GM18505 (cell line): ENCODE measurements at regions not wholly inside any gene's neighbourhood (a gene's known extent, or its start where the extent isn't known, plus 50 kb on each side); places are given as distances from the start of the nearest gene placed in this dataset.

Experiments
- ATAC-seq: cut with Tn5 transposase; IDR thresholded peaks from one replicate; pipeline ENCODE4 v1.9.1; 2021; ENCODE audit not compliant: unreplicated experiment
- POLR2A ChIP-seq: IDR thresholded peaks from 4 replicates; pipeline ENCODE4 v1.6.1; 2011; ENCODE audit warnings: borderline replicate concordance; ENCODE audit not compliant: insufficient read depth, insufficient read length; ENCODE audit errors: extremely low read depth

DNA sequence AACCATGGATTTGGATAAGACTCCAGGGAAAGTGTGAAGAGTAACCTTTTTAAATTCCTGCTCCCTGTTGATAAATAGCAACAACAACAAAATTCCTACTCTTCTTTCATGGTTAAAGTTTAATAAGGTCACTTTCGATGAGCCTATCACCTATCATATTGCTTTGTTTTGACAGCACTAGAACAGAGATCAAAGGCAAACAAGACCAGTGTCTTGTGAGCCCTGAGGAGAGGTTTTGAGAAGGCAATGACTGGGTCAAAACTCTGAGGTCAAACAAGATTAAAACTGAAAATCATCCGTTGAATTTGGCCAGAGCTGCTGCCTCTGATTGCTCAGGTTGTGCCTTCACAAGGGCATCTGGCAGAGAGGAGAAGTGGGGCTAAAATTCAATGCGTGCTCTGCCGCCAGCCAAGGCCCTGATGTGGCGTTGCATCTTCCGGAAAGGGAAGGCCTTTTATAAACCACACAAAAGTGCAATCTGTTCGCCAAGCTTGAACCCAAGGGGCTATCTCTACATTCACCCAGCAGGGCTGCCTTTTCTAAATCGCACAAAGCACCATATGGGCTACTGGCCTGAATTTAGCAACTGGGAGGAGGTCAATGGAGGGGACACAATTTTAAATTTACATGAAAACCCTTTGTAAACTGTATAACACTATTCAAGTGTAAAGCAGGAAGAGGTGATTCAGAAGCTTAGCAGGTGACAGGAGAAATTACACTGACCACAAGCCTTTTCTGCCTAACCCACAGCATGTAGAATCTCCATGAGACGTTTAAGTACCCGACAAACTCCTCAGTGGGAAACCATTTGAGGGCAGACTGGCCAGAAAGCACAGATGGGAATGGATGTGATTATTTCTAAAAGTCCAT is 140.8 kb downstream of the DAD1 start:
- no peak for TF ChIP-seq POLR2A
- ATAC-seq, result peak; percentile 66

DNA sequence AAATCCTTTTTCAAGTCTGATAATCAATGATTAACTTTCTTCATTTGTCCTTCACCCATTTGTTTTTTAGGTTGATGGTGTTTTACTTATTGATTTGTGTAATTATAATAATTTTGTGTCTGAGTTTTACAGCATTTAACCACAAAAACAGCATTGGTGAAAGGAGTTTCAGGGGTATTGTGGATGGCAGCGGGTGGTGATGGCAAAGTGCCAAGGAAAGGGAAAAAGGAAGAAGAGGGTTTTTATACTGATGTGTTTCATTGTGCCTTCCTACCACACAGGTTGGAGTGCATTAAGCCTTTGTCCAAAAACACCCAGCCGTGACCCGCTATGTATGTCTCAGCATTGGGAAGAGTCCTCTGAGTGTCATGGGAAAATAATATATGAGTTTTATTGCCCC is 150.3 kb downstream of the DAD1 start:
- ATAC-seq, result no peak
- TF ChIP-seq POLR2A, result no peak

DNA sequence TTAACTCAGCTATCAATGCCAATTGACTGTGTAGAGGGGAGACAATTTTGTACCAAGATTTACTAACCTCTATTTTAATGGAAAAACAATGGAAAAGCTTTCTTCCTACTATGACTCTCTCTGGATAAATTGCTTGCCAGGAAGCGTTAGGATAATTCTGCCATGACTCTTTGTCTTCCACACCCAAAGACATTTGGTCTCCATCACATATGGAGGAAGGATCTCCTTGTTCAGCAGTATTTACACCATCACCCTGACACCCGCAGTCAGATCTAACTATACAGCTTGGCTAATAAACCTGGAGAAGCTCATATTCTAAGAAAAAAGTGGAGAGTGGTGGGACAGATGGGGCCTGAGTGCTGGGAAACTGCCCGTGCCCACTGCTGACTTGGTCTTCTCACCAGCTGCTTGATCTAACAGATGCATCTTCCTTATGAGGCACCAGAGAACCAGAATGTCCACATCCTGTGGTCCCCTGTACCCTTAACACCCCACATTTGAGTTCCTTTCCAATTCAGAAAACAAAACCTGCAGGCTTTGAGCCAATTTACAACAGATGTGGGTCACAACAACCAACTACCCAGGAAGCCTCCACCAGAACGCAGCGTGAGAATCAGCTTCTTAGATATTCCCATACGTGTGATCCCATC is 154.0 kb downstream of the DAD1 start:
- no peak for ATAC-seq
- no peak for TF ChIP-seq POLR2A

DNA sequence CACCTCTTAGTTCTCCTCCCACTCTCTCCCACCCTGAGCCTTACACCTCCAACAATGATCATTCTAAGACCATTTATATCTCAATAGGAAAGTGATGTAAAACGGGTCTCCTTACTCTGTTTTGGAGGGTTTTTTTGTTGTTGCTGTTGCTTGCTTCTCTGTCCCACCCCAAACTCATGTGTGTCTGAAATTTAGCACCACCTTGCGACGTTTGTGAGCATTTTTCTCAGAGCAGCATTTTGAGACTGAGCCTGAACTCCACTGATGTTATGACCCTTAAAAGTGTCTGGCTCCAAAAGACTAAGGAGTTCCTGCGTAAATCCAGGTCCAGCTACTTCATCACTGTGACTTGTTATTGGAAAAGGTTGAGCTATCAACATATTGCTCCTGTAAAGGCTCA is 155.0 kb downstream of the DAD1 start:
- no peak for ATAC-seq
- TF ChIP-seq POLR2A, result no peak

DNA sequence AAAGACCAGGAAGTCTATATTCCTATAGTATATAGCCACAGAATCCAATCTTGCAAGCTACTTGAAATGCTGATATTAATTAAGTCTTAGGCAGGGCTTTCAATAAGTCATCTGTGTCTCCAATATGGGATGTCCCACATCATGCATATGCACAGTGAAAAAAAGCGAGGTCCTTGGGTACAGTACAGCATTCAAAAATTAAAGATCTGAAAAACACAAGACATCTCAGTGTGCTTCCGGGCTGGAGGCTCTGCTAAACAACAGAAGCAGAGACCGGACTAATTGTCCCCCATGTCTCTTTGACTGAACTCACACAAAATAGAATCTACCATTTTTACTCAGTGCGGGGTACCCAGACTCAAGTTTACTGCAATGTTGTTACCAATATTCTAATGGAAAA is 156.0 kb downstream of the DAD1 start:
- no peak for TF ChIP-seq POLR2A
- ATAC-seq, result no peak

DNA sequence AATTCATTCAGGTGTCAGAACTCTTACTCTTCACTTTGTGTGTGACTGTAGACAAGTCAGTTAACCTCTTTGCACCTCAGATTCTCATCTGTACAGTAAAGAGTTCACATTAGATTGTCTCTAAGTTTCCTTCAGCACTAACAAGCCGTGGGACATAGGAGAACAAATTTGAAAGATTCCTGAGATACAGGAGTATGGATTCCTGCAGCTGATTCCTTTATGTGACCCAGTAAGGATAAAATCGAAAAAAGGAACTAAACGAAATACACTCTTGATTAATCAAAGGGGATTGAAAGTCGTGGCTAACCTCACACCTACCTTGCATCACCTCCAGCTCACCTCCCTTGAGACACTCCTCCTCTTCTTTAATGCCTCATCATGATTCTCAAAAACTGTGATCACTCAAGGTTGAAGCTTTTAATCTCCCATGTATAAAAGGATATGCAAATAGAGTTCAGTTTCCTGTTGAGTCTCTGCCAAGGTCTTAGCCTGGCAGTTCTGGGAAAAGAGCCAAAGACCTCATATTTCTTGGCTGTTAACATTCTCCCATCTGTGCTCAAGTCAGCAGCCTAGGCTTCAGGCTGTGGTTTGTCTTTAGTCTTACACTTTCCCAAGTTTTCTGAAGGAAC is 156.6 kb downstream of the DAD1 start:
- TF ChIP-seq POLR2A, result no peak
- ATAC-seq, result no peak

DNA sequence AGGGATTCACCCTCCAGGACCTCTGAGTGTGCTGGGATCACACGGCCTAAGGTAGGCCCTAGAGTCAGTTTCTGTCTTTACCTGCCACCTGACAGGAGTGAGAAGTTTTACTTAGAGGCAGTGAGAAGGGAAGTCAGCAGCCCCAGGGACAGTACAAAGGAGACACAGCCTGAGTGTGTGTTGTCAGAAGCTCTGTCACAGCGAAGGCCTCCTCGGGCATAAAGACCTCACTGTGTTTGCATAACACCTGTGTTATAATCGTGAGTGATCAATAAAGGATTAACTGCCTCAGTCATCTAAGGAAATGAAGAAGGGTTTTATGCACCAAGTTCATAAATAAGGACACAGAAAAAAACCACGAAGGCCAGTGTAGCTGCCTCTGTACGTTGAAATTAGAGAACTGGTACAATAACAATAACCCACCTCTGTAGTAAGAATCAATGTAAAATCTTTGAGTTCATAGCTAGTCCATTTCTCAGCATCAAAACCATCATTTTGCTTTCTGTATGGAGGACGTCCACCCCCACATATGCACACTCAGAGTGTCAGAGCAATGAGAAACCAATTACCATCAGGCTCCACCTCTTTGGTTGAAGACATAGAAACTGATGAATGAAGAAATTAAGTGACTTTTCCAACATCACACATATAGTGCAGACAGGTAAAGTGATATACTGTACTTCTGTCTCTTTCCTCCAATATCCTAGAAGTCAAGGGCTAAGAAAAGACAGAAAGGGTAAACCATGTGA is 159.3 kb downstream of the DAD1 start:
- no peak for ATAC-seq
- TF ChIP-seq POLR2A, result no peak

DNA sequence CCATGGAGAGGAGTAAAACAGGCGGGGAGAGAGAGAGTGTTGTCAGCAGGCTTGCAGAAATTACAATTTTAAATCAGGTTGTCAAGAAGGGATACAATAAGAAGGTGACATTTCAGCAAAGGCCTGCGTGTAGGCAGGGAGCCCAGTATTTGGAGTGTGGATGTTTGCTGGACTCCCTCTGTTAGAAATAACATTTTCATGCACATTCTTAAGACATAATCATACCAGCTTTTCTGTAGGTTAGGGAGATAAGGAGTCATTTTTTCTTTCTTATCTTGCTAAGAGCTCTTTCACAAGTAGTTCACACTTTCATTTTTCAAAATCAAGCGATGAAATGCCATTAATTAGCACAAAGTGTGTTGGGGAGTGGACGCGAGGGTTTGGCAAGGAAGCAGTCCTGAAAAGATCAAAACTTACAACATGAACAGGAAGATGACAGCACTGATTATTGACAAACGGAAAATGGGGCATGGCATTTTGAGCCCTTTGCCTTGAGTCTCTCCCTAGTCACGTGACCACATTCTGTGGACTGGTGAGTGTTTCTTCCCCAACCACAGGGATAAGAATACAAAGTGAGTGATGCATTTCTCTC is 160.2 kb downstream of the DAD1 start:
- no peak for ATAC-seq
- no peak for TF ChIP-seq POLR2A

DNA sequence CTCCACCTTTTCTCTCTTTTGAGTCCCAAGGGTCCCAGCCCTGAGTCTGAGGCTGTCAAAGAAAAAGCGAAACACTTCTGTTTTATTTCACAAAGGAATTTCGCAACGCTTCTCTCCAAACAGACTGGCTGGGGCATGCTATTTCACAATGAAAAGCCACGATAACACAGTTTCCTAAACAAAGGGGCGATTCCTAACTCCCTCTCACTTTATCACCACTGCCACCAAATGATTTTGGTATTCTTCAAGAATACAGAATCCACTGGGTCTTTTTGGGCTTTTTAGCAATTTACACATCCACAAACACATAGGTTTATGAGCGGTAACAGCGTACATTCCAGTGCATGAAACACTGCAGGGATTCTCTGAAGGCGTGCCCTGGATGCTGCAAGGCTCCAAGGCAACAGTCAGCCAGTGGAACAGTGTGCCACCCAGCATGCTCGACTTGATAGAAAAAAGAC is 161.2 kb downstream of the DAD1 start:
- no peak for ATAC-seq

DNA sequence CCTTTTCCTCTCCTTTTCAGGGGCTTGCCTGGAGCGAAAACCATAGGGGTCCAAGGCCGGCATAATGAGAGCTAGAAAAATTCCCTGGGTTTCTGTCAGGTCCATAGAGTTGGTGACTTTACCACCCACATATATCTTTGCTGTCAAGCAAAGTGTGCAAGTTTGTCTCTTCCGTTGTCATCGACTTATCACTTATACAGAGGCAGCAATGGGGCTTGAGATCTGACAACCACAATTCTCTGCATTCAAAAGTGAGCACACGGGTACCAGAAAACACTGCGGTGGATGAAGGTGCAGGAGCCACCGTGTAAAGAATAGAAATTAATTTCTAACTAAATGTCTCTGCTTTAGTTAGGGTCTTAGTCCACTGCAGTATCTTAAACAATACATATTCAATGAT is 162.3 kb downstream of the DAD1 start:
- no peak for ATAC-seq

More for the DNA sequence above, 161.2 kb downstream of the DAD1 start:
- no peak for TF ChIP-seq POLR2A

DNA sequence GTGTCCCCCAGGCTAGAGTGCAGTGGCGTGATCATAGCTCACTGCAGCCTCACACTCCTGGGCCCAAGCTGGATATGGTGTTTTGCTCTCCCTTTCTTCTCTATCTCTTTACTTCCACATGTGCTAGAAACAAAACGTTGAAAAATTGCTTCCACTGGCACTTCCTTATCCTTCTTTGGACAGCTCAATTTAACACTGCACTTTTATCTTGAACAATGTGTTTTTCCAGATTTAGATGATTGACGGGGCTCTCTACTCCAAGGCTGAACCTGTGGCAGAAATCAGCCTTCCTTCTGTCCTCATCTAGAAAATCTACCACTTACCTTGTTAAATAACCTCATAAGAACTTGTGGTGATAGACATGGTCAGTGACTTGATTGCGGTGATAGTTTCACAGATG is 165.1 kb downstream of the DAD1 start:
- ATAC-seq, result no peak
- no peak for TF ChIP-seq POLR2A

More for the DNA sequence above, 162.3 kb downstream of the DAD1 start:
- no peak for TF ChIP-seq POLR2A

DNA sequence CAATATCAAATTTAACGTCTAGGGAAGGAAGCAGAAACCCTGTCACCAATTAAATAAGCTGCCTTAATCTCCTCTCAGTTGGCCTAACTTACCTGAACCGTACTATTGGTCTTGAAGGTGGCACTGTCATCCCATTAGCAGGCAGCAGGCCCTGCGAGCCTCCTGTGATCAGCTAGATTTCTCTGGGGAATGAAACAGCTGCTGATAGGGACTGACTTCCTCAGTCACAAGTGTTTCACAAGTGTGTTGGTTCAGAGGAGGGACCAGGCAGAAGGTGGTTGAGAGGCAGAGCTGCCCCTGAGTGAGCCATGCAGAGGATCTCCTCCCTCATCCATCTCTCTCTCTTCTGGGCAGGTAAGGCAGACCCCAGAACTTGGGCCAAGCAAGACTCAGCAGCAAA is 166.8 kb downstream of the DAD1 start:
- no peak for ATAC-seq
- TF ChIP-seq POLR2A, result no peak
